ENCODE measurements at regions not wholly inside any gene's neighbourhood (a gene's known extent, or its start where the extent isn't known, plus 50 kb on each side); places are given as distances from the start of the nearest gene placed in this dataset.

GRCh38 chr3:126266291-126266840, 86.0 kb upstream of the ALDH1L1 start:
- DNase-seq: no peak

- no peak for DNase-seq
Measured at GRCh38 chr3:126264952-126265351, 84.6 kb upstream of the ALDH1L1 start.

- DNase-seq: no peak
Measured at GRCh38 chr3:126264381-126264780, 84.0 kb upstream of the ALDH1L1 start.

- DNase-seq: no peak
Measured at GRCh38 chr3:126263971-126264370, 83.6 kb upstream of the ALDH1L1 start.

GRCh38 chr3:126263539-126263938, 83.2 kb upstream of the ALDH1L1 start:
- DNase-seq: no peak

- no peak for DNase-seq
Measured at GRCh38 chr3:126262227-126262626, 81.8 kb upstream of the ALDH1L1 start.

- no peak for DNase-seq
Measured at GRCh38 chr3:126261037-126261436, 80.7 kb upstream of the ALDH1L1 start.

GRCh38 chr3:126259411-126260391, 79.3 kb upstream of the ALDH1L1 start:
- peak; percentile 63 for DNase-seq

GRCh38 chr3:126258670-126259069, 78.3 kb upstream of the ALDH1L1 start:
- no peak for DNase-seq

- no peak for DNase-seq
Measured at GRCh38 chr3:126257984-126258383, 77.6 kb upstream of the ALDH1L1 start.

- no peak for DNase-seq
Measured at GRCh38 chr3:126257174-126257573, 76.8 kb upstream of the ALDH1L1 start.

- DNase-seq: no peak
Measured at GRCh38 chr3:126256251-126256650, 75.9 kb upstream of the ALDH1L1 start.

- DNase-seq: no peak
Measured at GRCh38 chr3:126253072-126253471, 72.7 kb upstream of the ALDH1L1 start.

GRCh38 chr3:126252373-126252772, 72.0 kb upstream of the ALDH1L1 start:
- no peak for DNase-seq

- no peak for DNase-seq
Measured at GRCh38 chr3:126245811-126246727, 65.7 kb upstream of the ALDH1L1 start.

Measured in activated CD8-positive, alpha-beta memory T cell treated with anti-CD3 and anti-CD28 coated beads, Interleukin-2, amount 50 U/mL, for 48 hours (primary cell).